ENCODE measurements at regions not wholly inside any gene's neighbourhood (a gene's known extent, or its start where the extent isn't known, plus 50 kb on each side); places are given as distances from the start of the nearest gene placed in this dataset.

- no peak for FAIRE-seq
Measured at GRCh38 chr18:44241020-44241419, 439.7 kb upstream of the SETBP1 start.

- no peak for FAIRE-seq
Measured at GRCh38 chr18:44245019-44245418, 435.7 kb upstream of the SETBP1 start.

GRCh38 chr18:44246001-44246400 lies 434.7 kb upstream of the SETBP1 start:
- FAIRE-seq: no peak

- FAIRE-seq: no peak
Measured at GRCh38 chr18:44258086-44258485, 422.6 kb upstream of the SETBP1 start.

GRCh38 chr18:44258576-44258975 lies 422.1 kb upstream of the SETBP1 start:
- FAIRE-seq: no peak

- FAIRE-seq: no peak
Measured at GRCh38 chr18:44259610-44260009, 421.1 kb upstream of the SETBP1 start.

- no peak for FAIRE-seq
Measured at GRCh38 chr18:44265437-44265836, 415.3 kb upstream of the SETBP1 start.

GRCh38 chr18:44273298-44273697 lies 407.4 kb upstream of the SETBP1 start:
- no peak for FAIRE-seq

- FAIRE-seq: no peak
Measured at GRCh38 chr18:44280479-44280878, 400.2 kb upstream of the SETBP1 start.

GRCh38 chr18:44286049-44286448 lies 394.6 kb upstream of the SETBP1 start:
- FAIRE-seq: no peak

GRCh38 chr18:44290366-44290977 lies 390.2 kb upstream of the SETBP1 start:
- no peak for FAIRE-seq

- FAIRE-seq: no peak
Measured at GRCh38 chr18:44298566-44298965, 382.1 kb upstream of the SETBP1 start.

GRCh38 chr18:44309185-44309584 lies 371.5 kb upstream of the SETBP1 start:
- no peak for FAIRE-seq

GRCh38 chr18:44320619-44321460 lies 359.8 kb upstream of the SETBP1 start:
- no peak for FAIRE-seq

- no peak for FAIRE-seq
Measured at GRCh38 chr18:44321868-44322590, 358.7 kb upstream of the SETBP1 start.

GRCh38 chr18:44323125-44323524 lies 357.6 kb upstream of the SETBP1 start:
- peak; percentile 60 for FAIRE-seq

GRCh38 chr18:44324361-44324760 lies 356.3 kb upstream of the SETBP1 start:
- no peak for FAIRE-seq

GRCh38 chr18:44325903-44326635 lies 354.6 kb upstream of the SETBP1 start:
- no peak for FAIRE-seq

- no peak for FAIRE-seq
Measured at GRCh38 chr18:44331656-44332570, 348.8 kb upstream of the SETBP1 start.

- FAIRE-seq: no peak
Measured at GRCh38 chr18:44341759-44342158, 338.9 kb upstream of the SETBP1 start.

- no peak for FAIRE-seq
Measured at GRCh38 chr18:44342162-44342561, 338.5 kb upstream of the SETBP1 start.

- no peak for FAIRE-seq
Measured at GRCh38 chr18:44342946-44343345, 337.7 kb upstream of the SETBP1 start.

All from endometrium (tissue), 2 donors.